Endothelial cell (in vitro differentiated cells): ENCODE measurements at regions not wholly inside any gene's neighbourhood (a gene's known extent, or its start where the extent isn't known, plus 50 kb on each side); places are given as distances from the start of the nearest gene placed in this dataset.
"Not testable (repeated sequence)": the region's sequence is repeated elsewhere in the genome, so short reads cannot be mapped to it uniquely, and the experiment has no call there.

Experiments used
- DNase-seq: peaks from one replicate; pipeline ENCODE4 v3.0.0; 2021; ENCODE audit warnings: low spot score
- H3K27ac Mint-ChIP-seq: one replicate; pipeline ENCODE4 v1.8.0; 2021; ENCODE audit warnings: mixed read lengths, inconsistent platforms; ENCODE audit not compliant: unreplicated experiment
- H3K27me3 Mint-ChIP-seq: one replicate; pipeline ENCODE4 v1.8.0; 2021; ENCODE audit warnings: mild to moderate bottlenecking, moderate library complexity, mixed read lengths, inconsistent platforms; ENCODE audit not compliant: unreplicated experiment
- H3K36me3 Mint-ChIP-seq: one replicate; pipeline ENCODE4 v1.8.0; 2021; ENCODE audit warnings: mild to moderate bottlenecking, low read depth, mixed read lengths, inconsistent platforms; ENCODE audit not compliant: unreplicated experiment
- H3K4me1 Mint-ChIP-seq: one replicate; pipeline ENCODE4 v1.8.0; 2021; ENCODE audit warnings: mild to moderate bottlenecking, mixed read lengths, inconsistent platforms; ENCODE audit not compliant: unreplicated experiment
- H3K4me3 Mint-ChIP-seq: one replicate; pipeline ENCODE4 v1.8.0; 2021; ENCODE audit warnings: mild to moderate bottlenecking, mixed read lengths, inconsistent platforms; ENCODE audit not compliant: unreplicated experiment
- H3K9me3 Mint-ChIP-seq: one replicate; pipeline ENCODE4 v1.8.0; 2021; ENCODE audit warnings: mixed read lengths, inconsistent platforms; ENCODE audit not compliant: unreplicated experiment
- CTCF ChIP-seq: fragments of 200-600 bp; sonication (generic); IDR thresholded peaks from one replicate; pipeline ENCODE4 v1.5.0; 2021; ENCODE audit warnings: antibody characterized with exemption; ENCODE audit not compliant: unreplicated experiment

- no peak for DNase-seq
- H3K4me3 Mint-ChIP-seq: no peak overlapping the region
- H3K9me3 Mint-ChIP-seq: no peaks in the 10 kb centered on the region
Measured at GRCh38 chr12:91877022-91877421, 268.6 kb downstream of the BTG1 start.

GRCh38 chr12:91875671-91876070 is 270.0 kb downstream of the BTG1 start:
- not testable (repeated sequence) for H3K9me3 Mint-ChIP-seq, H3K36me3 Mint-ChIP-seq, H3K27ac Mint-ChIP-seq, H3K4me3 Mint-ChIP-seq, DNase-seq, H3K27me3 Mint-ChIP-seq
- H3K4me1 Mint-ChIP-seq: peaks cover 13% of the 10 kb centered on the region

More at GRCh38 chr12:91877022-91877421, 268.6 kb downstream of the BTG1 start:
- Mint-ChIP-seq H3K27ac (no peak overlapping the region), H3K4me1 (peaks cover 14% of the 10 kb centered on the region), H3K27me3 (peaks cover 3% of the 10 kb centered on the region), H3K36me3 (no peaks in the 10 kb centered on the region)
- TF ChIP-seq CTCF: no peak

- H3K27ac Mint-ChIP-seq: no peak overlapping the region
- no peak overlapping the region for H3K4me3 Mint-ChIP-seq
- no peaks in the 10 kb centered on the region for H3K9me3 Mint-ChIP-seq
- no peaks in the 10 kb centered on the region for H3K36me3 Mint-ChIP-seq
- peaks cover 8% of the 10 kb centered on the region for H3K4me1 Mint-ChIP-seq
- no peak for DNase-seq
- peaks cover 3% of the 10 kb centered on the region for H3K27me3 Mint-ChIP-seq
- TF ChIP-seq CTCF: no peak
Measured at GRCh38 chr12:91874086-91874865, 271.4 kb downstream of the BTG1 start.

GRCh38 chr12:91871751-91872150 is 273.9 kb downstream of the BTG1 start:
- Mint-ChIP-seq H3K27me3 (peaks cover 3% of the 10 kb centered on the region), H3K4me3 (no peak overlapping the region), H3K9me3 (no peaks in the 10 kb centered on the region), H3K4me1 (peaks cover 2% of the 10 kb centered on the region), H3K36me3 (no peaks in the 10 kb centered on the region), H3K27ac (no peak overlapping the region)
- no peak for TF ChIP-seq CTCF
- no peak for DNase-seq

GRCh38 chr12:91870872-91871707 is 274.6 kb downstream of the BTG1 start:
- no peak for TF ChIP-seq CTCF

More at GRCh38 chr12:91870872-91871707, 274.6 kb downstream of the BTG1 start:
- no peaks in the 10 kb centered on the region for H3K9me3 Mint-ChIP-seq
- no peak overlapping the region for H3K4me3 Mint-ChIP-seq
- DNase-seq: no peak
- no peak overlapping the region for H3K27ac Mint-ChIP-seq
- H3K4me1 Mint-ChIP-seq: peaks cover 4% of the 10 kb centered on the region
- no peaks in the 10 kb centered on the region for H3K36me3 Mint-ChIP-seq
- peaks cover 3% of the 10 kb centered on the region for H3K27me3 Mint-ChIP-seq
